ENCODE measurements at regions not wholly inside any gene's neighbourhood (a gene's known extent, or its start where the extent isn't known, plus 50 kb on each side); places are given as distances from the start of the nearest gene placed in this dataset.

DNA sequence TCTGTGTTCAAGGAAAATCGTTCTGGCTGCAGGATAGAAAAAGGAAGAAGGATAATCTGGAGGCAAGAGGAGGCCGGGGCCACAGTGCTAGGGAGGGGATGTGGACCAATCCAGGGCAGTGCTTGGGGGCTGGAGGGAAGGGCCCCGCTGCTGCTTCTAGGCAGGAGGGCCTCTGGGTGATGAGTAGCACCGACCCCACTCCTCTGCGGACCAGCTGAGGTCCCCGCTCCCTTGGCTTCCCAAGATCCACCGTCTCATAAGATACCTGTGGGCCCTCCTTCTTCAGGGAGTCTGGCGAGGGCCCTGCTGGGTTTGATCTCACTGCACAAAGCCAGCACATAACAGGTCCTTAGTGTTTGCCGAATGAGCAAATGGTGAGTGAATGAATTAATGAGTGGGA is 93.5 kb upstream of the MVB12B start:
- no peak overlapping the region for H3K4me3 Mint-ChIP-seq
- Histone ChIP-seq H3K27ac (ENCODE audit: low read length in 2 of 2) (no peak overlapping the region), H3K9me3 (ENCODE audit: control extremely low read depth in 1 of 3, control insufficient read depth in 2 of 3, insufficient read depth in 1 of 3, low read length in 2 of 3) (peaks cover 0 to 2% (median 0%) of the 10 kb centered on the region in 3 donors), H3K36me3 (replicated peaks in 1 of 2; ENCODE audit: control extremely low read depth in 1 of 2, control insufficient read depth in 1 of 2, extremely low read depth in 1 of 2, insufficient read depth in 2 of 2, low read length in 1 of 2) (no peaks in the 10 kb centered on the region), H2AFZ (ENCODE audit: insufficient read depth, low read depth, low read length, poor library complexity, severe bottlenecking) (no peak overlapping the region), H3K9ac (ENCODE audit: low read length) (no peak overlapping the region), H3K4me3 (ENCODE audit: control extremely low read depth in 1 of 5, extremely low read depth in 1 of 5, insufficient read depth in 1 of 5, low read depth in 2 of 5, low read length in 4 of 5) (no peak overlapping the region), H3K4me1 (ENCODE audit: control insufficient read depth in 2 of 2, insufficient read depth in 2 of 2, low read length in 2 of 2) (peaks cover 0 to 3% of the 10 kb centered on the region in 2 donors), H3K79me2 (ENCODE audit: control insufficient read depth, insufficient read depth, low read length) (no peaks in the 10 kb centered on the region), H3K4me2 (replicated peaks; ENCODE audit: low read depth, low read length, poor library complexity, severe bottlenecking) (no peak overlapping the region), H3K27me3 (replicated peaks in 1 of 4; ENCODE audit: control extremely low read depth in 1 of 4, control insufficient read depth in 3 of 4, insufficient read depth in 4 of 4, low read length in 3 of 4) (peaks cover 0 to 19% (median 0%) of the 10 kb centered on the region in 4 experiments), H4K20me1 (ENCODE audit: control insufficient read depth, insufficient read depth, low read length, poor library complexity, severe bottlenecking) (no peaks in the 10 kb centered on the region)
- no peak for ATAC-seq (ENCODE audit: low read depth)
- 91% methylated on average over 7 of the region's 9 CpGs for WGBS (ENCODE audit: insufficient coverage)
- H3K4me1 Mint-ChIP-seq: peaks cover 4% of the 10 kb centered on the region
- no peak overlapping the region for H3K27ac Mint-ChIP-seq
- no peak for DNase-seq
- H3K27me3 Mint-ChIP-seq: peaks cover 19% of the 10 kb centered on the region
- no peaks in the 10 kb centered on the region for H3K9me3 Mint-ChIP-seq (ENCODE audit: insufficient read depth)
- TF ChIP-seq, protein P1, sequence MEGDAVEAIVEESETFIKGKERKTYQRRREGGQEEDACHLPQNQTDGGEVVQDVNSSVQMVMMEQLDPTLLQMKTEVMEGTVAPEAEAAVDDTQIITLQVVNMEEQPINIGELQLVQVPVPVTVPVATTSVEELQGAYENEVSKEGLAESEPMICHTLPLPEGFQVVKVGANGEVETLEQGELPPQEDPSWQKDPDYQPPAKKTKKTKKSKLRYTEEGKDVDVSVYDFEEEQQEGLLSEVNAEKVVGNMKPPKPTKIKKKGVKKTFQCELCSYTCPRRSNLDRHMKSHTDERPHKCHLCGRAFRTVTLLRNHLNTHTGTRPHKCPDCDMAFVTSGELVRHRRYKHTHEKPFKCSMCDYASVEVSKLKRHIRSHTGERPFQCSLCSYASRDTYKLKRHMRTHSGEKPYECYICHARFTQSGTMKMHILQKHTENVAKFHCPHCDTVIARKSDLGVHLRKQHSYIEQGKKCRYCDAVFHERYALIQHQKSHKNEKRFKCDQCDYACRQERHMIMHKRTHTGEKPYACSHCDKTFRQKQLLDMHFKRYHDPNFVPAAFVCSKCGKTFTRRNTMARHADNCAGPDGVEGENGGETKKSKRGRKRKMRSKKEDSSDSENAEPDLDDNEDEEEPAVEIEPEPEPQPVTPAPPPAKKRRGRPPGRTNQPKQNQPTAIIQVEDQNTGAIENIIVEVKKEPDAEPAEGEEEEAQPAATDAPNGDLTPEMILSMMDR (IDR thresholded peaks at IDR 0.05): no peak
- intact Hi-C loops (cut with micrococcal nuclease): no loop called here
- ChIA-PET CTCF (interaction anchor here (4.4 kb wide), 1 partner anchor 826 kb away, joined by 40 read pairs; no protein-coding TSS in a partner anchor), POLR2A (no interaction called here)

DNA sequence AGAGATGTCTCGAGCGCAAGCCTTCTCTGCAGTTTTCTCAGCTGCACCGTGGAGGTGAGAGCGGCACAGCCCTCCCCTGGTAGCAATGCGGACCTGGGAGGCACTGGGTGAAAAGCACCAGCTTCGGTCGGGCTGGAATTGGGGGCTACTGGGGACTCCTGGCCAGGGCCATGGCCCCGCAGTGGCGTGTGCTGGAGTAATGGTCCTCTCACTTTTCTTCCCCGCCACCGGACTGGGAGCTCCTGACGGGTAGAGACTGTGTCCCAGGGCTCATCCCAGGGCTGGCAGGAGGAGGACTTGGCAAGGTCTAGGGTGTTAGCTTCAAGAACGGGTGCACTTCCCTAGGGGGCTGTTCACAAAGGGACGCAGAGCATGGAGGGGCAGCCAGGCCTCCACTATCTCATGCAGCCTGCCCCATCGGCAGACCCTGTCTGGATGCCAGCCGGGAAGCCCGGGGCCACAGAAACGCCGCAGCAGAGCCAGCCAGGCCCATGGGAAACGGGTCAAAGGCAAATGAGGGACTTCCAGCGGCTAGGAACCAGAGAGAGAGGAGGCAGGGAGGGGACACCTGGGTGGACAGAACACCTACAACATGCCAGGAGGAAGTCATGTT is 92.6 kb upstream of the MVB12B start:
- Histone ChIP-seq H3K4me1 (ENCODE audit: control insufficient read depth in 2 of 2, insufficient read depth in 2 of 2, low read length in 2 of 2) (no peaks in the 10 kb centered on the region), H3K4me3 (ENCODE audit: control extremely low read depth in 1 of 5, extremely low read depth in 1 of 5, insufficient read depth in 1 of 5, low read depth in 2 of 5, low read length in 4 of 5) (no peak overlapping the region), H3K36me3 (replicated peaks in 1 of 2; ENCODE audit: control extremely low read depth in 1 of 2, control insufficient read depth in 1 of 2, extremely low read depth in 1 of 2, insufficient read depth in 2 of 2, low read length in 1 of 2) (no peaks in the 10 kb centered on the region), H3K9ac (ENCODE audit: low read length) (no peak overlapping the region), H3K9me3 (ENCODE audit: control extremely low read depth in 1 of 3, control insufficient read depth in 2 of 3, insufficient read depth in 1 of 3, low read length in 2 of 3) (peaks cover 0 to 2% (median 0%) of the 10 kb centered on the region in 3 donors), H2AFZ (ENCODE audit: insufficient read depth, low read depth, low read length, poor library complexity, severe bottlenecking) (no peak overlapping the region), H4K20me1 (ENCODE audit: control insufficient read depth, insufficient read depth, low read length, poor library complexity, severe bottlenecking) (no peaks in the 10 kb centered on the region), H3K27ac (ENCODE audit: low read length in 2 of 2) (no peak overlapping the region), H3K79me2 (ENCODE audit: control insufficient read depth, insufficient read depth, low read length) (no peaks in the 10 kb centered on the region), H3K4me2 (replicated peaks; ENCODE audit: low read depth, low read length, poor library complexity, severe bottlenecking) (no peak overlapping the region), H3K27me3 (replicated peaks in 1 of 4; ENCODE audit: control extremely low read depth in 1 of 4, control insufficient read depth in 3 of 4, insufficient read depth in 4 of 4, low read length in 3 of 4) (peaks cover 0 to 12% (median 0%) of the 10 kb centered on the region in 4 experiments)
- DNase-seq (no peak), ATAC-seq (ENCODE audit: low read depth) (no peak)
- H3K4me1 Mint-ChIP-seq: no peaks in the 10 kb centered on the region
- H3K27ac Mint-ChIP-seq: no peak overlapping the region
- no peak overlapping the region for H3K4me3 Mint-ChIP-seq
- intact Hi-C loops (cut with micrococcal nuclease): no loop called here
- TF ChIP-seq EZH2 (IDR thresholded peaks at IDR 0.05; ENCODE audit: borderline replicate concordance, insufficient read depth, low read depth, low read length, poor library complexity, severe bottlenecking): no peak
- TF ChIP-seq, protein P1 (IDR thresholded peaks at IDR 0.05): no peak
- ChIA-PET POLR2A (no interaction called here), CTCF (no interaction called here)
- H3K9me3 Mint-ChIP-seq (ENCODE audit: insufficient read depth): no peaks in the 10 kb centered on the region
- H3K27me3 Mint-ChIP-seq: peaks cover 14% of the 10 kb centered on the region
- 91% methylated on average over 21 of the region's 21 CpGs for WGBS (ENCODE audit: insufficient coverage)
